Astrocyte (in vitro differentiated cells and primary cell): ENCODE measurements at regions not wholly inside any gene's neighbourhood (a gene's known extent, or its start where the extent isn't known, plus 50 kb on each side); places are given as distances from the start of the nearest gene placed in this dataset.

ENCODE experiments used
- DNase-seq: peaks from one replicate; pipeline ENCODE4 v3.0.0-alpha.2; 2010; ENCODE audit warnings: low read depth
- FAIRE-seq: peaks from 2 replicates; lab custom pipeline; 2011; peaks lifted over from hg19 to GRCh38; lab: Jason Lieb, UNC
- H2AFZ ChIP-seq: 2 replicates; pipeline ENCODE4 v1.6.0; 2012; ENCODE audit warnings: low read depth, low read length, inconsistent platforms
- H3K27ac ChIP-seq: 2 replicates; pipeline ENCODE4 v1.5.1; 2011; ENCODE audit warnings: low read depth, low read length, inconsistent platforms
- H3K27me3 ChIP-seq: 2 replicates; pipeline ENCODE4 v1.6.0; 2011; ENCODE audit warnings: low read length, inconsistent platforms; ENCODE audit not compliant: insufficient read depth
- H3K36me3 ChIP-seq: 2 replicates; pipeline ENCODE4 v1.5.1; 2011; ENCODE audit warnings: low read length, inconsistent platforms; ENCODE audit not compliant: insufficient read depth
- H3K4me1 ChIP-seq: 2 replicates; pipeline ENCODE4 v1.5.1; 2011; ENCODE audit warnings: low read length, inconsistent platforms; ENCODE audit not compliant: insufficient read depth
- H3K4me2 ChIP-seq: 2 replicates; pipeline ENCODE4 v1.6.0; 2012; ENCODE audit warnings: low read length, inconsistent platforms
- H3K4me3 ChIP-seq: 2 replicates; pipeline ENCODE4 v1.5.1; 2011; ENCODE audit warnings: low read depth, mild to moderate bottlenecking, low read length, inconsistent platforms; ENCODE audit not compliant: insufficient read depth
- H3K79me2 ChIP-seq: 2 replicates; pipeline ENCODE4 v1.6.0; 2012; ENCODE audit warnings: mild to moderate bottlenecking, low read length, inconsistent platforms; ENCODE audit not compliant: insufficient read depth
- H3K9ac ChIP-seq: 2 replicates; pipeline ENCODE4 v1.6.0; 2012; ENCODE audit warnings: mild to moderate bottlenecking, low read length, inconsistent platforms
- H3K9me3 ChIP-seq: 2 replicates; pipeline ENCODE4 v1.5.1; 2012; ENCODE audit warnings: low read depth, mild to moderate bottlenecking, low read length, inconsistent platforms; ENCODE audit not compliant: insufficient read depth
- H4K20me1 ChIP-seq: 2 replicates; pipeline ENCODE4 v1.6.0; 2012; ENCODE audit warnings: low read length, inconsistent platforms; ENCODE audit not compliant: insufficient read depth
- H3K27ac Mint-ChIP-seq: one replicate; pipeline ENCODE4 v1.8.0; 2021; ENCODE audit warnings: mild to moderate bottlenecking, mixed read lengths; ENCODE audit not compliant: unreplicated experiment
- H3K27me3 Mint-ChIP-seq: one replicate; pipeline ENCODE4 v1.8.0; 2021; ENCODE audit warnings: low read depth, mixed read lengths; ENCODE audit not compliant: unreplicated experiment
- H3K36me3 Mint-ChIP-seq: one replicate; pipeline ENCODE4 v1.8.0; 2021; ENCODE audit warnings: low read depth, mixed read lengths; ENCODE audit not compliant: unreplicated experiment
- H3K4me1 Mint-ChIP-seq: one replicate; pipeline ENCODE4 v1.8.0; 2021; ENCODE audit warnings: low read depth, mixed read lengths; ENCODE audit not compliant: unreplicated experiment
- H3K4me3 Mint-ChIP-seq: one replicate; pipeline ENCODE4 v1.8.0; 2021; ENCODE audit warnings: mild to moderate bottlenecking, moderate library complexity, mixed read lengths; ENCODE audit not compliant: unreplicated experiment
- H3K9me3 Mint-ChIP-seq: one replicate; pipeline ENCODE4 v1.8.0; 2021; ENCODE audit warnings: mild to moderate bottlenecking, mixed read lengths; ENCODE audit not compliant: unreplicated experiment
- EZH2 ChIP-seq: IDR thresholded peaks from 2 replicates; pipeline ENCODE4 v1.6.1; 2012; ENCODE audit warnings: mild to moderate bottlenecking, low read length, inconsistent platforms; ENCODE audit not compliant: insufficient read depth
- TF ChIP-seq, protein P1 (sequence below): IDR thresholded peaks from 2 replicates; pipeline ENCODE4 v1.5.1; 2011; ENCODE audit warnings: low read depth, mild to moderate bottlenecking, inconsistent platforms, low read length, moderate library complexity; ENCODE audit not compliant: insufficient read depth

DNA sequence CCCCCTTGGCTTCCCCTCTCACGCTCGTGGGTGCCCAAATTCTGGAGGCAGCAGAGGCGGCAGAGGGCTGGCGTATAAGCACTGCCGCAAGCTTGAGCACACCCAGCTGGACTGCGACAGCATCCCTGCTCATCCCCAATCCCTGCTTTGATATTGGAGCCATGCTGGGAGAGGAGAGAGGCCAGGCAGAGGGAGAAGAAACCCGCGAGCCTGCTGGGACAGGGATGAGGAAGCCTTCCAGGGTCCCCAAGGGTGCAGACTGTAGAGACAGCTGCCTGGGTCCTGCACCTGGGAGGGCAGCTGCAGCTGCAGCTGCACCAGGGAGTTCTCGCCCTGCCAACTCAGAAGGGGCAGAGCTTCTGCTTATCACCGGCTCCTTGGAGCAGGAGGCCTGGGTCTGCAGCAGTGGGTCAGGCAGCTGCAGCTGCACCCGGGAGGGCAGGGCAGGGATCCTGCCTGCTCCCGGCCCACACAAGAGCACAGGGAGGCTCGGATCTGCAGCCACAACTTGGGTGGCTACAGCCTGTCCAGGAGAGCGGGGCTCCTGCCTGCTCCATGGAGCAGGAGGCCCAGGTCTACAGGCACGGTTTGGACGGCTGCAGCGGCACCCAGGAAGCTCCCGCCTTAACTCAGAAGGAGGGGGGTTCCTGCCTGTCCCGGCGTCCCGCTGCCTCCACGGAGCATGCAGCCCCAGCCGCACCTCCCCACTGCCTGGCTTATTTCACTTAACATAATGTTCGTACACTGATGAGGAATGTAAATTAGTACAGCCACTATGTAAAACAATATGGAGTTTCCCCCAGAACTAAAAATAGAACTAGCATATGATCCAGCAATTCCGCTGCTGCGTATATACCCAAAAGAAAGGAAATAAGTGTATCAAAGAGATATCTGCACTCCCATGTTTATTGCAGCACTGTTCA lies 60.4 kb upstream of the SGPP1 start:
- Mint-ChIP-seq H3K27me3 (no peaks in the 10 kb centered on the region), H3K36me3 (peaks cover 2% of the 10 kb centered on the region), H3K4me3 (no peak overlapping the region), H3K4me1 (no peaks in the 10 kb centered on the region), H3K27ac (no peak overlapping the region), H3K9me3 (no peaks in the 10 kb centered on the region)
- Histone ChIP-seq H3K4me2 (no peak overlapping the region), H3K9ac (no peak overlapping the region), H4K20me1 (no peaks in the 10 kb centered on the region), H3K4me1 (no peaks in the 10 kb centered on the region), H3K36me3 (no peaks in the 10 kb centered on the region), H3K27ac (no peak overlapping the region), H2AFZ (no peak overlapping the region), H3K9me3 (no peaks in the 10 kb centered on the region), H3K79me2 (no peaks in the 10 kb centered on the region), H3K4me3 (no peak overlapping the region), H3K27me3 (no peaks in the 10 kb centered on the region)
- no peak for TF ChIP-seq EZH2
- TF ChIP-seq, protein P1, sequence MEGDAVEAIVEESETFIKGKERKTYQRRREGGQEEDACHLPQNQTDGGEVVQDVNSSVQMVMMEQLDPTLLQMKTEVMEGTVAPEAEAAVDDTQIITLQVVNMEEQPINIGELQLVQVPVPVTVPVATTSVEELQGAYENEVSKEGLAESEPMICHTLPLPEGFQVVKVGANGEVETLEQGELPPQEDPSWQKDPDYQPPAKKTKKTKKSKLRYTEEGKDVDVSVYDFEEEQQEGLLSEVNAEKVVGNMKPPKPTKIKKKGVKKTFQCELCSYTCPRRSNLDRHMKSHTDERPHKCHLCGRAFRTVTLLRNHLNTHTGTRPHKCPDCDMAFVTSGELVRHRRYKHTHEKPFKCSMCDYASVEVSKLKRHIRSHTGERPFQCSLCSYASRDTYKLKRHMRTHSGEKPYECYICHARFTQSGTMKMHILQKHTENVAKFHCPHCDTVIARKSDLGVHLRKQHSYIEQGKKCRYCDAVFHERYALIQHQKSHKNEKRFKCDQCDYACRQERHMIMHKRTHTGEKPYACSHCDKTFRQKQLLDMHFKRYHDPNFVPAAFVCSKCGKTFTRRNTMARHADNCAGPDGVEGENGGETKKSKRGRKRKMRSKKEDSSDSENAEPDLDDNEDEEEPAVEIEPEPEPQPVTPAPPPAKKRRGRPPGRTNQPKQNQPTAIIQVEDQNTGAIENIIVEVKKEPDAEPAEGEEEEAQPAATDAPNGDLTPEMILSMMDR = no peak
- DNase-seq (no peak), FAIRE-seq (no peak)

DNA sequence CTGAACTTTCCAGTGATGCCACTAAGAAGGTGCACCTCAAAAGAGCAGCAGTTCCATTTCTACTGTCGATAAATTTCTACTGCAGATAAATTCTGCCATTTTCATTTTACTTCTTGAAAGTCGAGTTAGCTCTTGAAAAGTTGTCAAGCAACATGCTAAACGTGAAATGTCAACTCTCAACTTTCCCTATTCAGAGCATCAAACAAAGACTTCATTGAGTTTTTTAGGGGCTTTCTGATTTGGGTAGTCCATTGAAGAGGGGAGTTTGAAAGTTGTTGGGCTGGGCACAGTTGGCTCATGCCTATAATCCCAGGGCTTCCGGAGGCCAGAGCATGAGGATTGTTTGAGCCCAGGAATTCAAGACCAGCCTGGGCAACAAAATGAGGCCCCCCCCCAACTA lies 59.4 kb upstream of the SYNE2 start:
- TF ChIP-seq, protein P1 = no peak
- TF ChIP-seq EZH2 = no peak
- peaks cover 2% of the 10 kb centered on the region for H3K27me3 Mint-ChIP-seq
- Histone ChIP-seq H3K27ac (no peak overlapping the region), H3K4me1 (no peaks in the 10 kb centered on the region), H3K27me3 (no peaks in the 10 kb centered on the region), H3K4me2 (no peak overlapping the region), H3K9me3 (no peaks in the 10 kb centered on the region), H3K9ac (no peak overlapping the region), H3K4me3 (no peak overlapping the region), H4K20me1 (no peaks in the 10 kb centered on the region), H3K36me3 (no peaks in the 10 kb centered on the region), H2AFZ (no peak overlapping the region), H3K79me2 (no peaks in the 10 kb centered on the region)
- DNase-seq = no peak
- no peak overlapping the region for H3K4me3 Mint-ChIP-seq
- no peak for FAIRE-seq
- no peaks in the 10 kb centered on the region for H3K9me3 Mint-ChIP-seq
- H3K4me1 Mint-ChIP-seq = no peaks in the 10 kb centered on the region
- no peak overlapping the region for H3K27ac Mint-ChIP-seq
- H3K36me3 Mint-ChIP-seq = no peaks in the 10 kb centered on the region

DNA sequence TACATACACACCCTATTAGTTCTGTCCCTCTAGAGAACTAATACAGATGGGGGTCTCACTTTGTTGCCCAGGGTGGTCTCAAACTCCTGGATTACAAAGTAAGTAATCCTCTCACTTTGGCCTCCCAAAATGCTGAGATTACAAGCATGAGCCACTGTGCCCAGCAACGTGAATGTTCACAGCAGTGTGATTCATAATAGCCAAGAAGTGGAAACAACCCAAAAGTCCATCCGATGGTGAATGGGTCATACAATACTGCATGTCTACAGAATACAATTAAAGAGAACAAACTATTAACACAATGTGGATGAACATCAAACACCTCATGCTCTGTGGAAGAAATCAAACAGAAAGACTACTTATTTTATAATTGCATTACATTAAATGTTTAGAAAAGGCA lies 57.3 kb upstream of the SYNE2 start:
- Histone ChIP-seq H3K4me2 (no peak overlapping the region), H3K27ac (no peak overlapping the region), H3K36me3 (no peaks in the 10 kb centered on the region), H3K4me1 (no peaks in the 10 kb centered on the region), H3K4me3 (no peak overlapping the region), H3K79me2 (no peaks in the 10 kb centered on the region), H3K9me3 (no peaks in the 10 kb centered on the region), H4K20me1 (no peaks in the 10 kb centered on the region), H3K9ac (no peak overlapping the region), H2AFZ (no peak overlapping the region), H3K27me3 (no peaks in the 10 kb centered on the region)
- H3K27me3 Mint-ChIP-seq = peaks cover 2% of the 10 kb centered on the region
- H3K27ac Mint-ChIP-seq = no peak overlapping the region
- no peak for TF ChIP-seq EZH2
- TF ChIP-seq, protein P1 = no peak
- no peak overlapping the region for H3K4me3 Mint-ChIP-seq
- FAIRE-seq (no peak), DNase-seq (no peak)
- H3K9me3 Mint-ChIP-seq = no peaks in the 10 kb centered on the region
- H3K36me3 Mint-ChIP-seq = no peaks in the 10 kb centered on the region
- no peaks in the 10 kb centered on the region for H3K4me1 Mint-ChIP-seq
